Uterus (tissue), 2 donors: ENCODE measurements at regions not wholly inside any gene's neighbourhood (a gene's known extent, or its start where the extent isn't known, plus 50 kb on each side); places are given as distances from the start of the nearest gene placed in this dataset.

Source experiments
- POLR2A ChIP-seq, 2 donors: fragments of 450-650 bp; IDR thresholded peaks; one replicate each; pipeline ENCODE4 v1.6.1; 2016; ENCODE audit warnings: antibody characterized with exemption in 2 of 2, mild to moderate bottlenecking in 1 of 2, moderate library complexity in 1 of 2
- TF ChIP-seq, protein P1 (sequence below), 4 experiments: fragments of 200-600 bp in 2 of 4; fragments of 450-650 bp in 2 of 4; sonication (generic) in 2 of 4; IDR thresholded peaks; one replicate each; pipeline ENCODE4 v1.5.1; 2016 to 2019; ENCODE audit warnings: antibody characterized with exemption in 4 of 4, mild to moderate bottlenecking in 2 of 4, moderate library complexity in 1 of 4

DNA sequence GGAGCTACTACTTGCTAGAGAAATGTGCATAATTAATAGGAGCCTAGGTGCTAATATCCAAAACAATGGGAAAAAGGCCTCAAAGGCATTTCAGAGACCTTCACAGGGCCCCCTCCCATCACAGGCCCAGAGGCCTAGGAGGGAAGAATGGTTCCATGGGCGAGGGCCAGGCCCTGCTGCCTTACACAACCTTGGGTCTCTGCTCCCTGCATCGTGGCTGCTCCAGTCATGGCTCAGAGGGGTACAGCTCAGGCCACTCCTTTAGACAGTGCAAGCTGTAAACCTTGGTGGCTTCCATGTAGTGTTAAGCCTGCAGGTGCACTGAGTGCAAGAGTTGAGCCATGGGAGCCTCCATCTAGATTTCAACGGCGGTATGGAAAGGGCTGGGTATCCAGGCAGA is 429.2 kb downstream of the FIGN start:
- TF ChIP-seq POLR2A (IDR thresholded peaks at IDR 0.05): no peak
- TF ChIP-seq, protein P1, sequence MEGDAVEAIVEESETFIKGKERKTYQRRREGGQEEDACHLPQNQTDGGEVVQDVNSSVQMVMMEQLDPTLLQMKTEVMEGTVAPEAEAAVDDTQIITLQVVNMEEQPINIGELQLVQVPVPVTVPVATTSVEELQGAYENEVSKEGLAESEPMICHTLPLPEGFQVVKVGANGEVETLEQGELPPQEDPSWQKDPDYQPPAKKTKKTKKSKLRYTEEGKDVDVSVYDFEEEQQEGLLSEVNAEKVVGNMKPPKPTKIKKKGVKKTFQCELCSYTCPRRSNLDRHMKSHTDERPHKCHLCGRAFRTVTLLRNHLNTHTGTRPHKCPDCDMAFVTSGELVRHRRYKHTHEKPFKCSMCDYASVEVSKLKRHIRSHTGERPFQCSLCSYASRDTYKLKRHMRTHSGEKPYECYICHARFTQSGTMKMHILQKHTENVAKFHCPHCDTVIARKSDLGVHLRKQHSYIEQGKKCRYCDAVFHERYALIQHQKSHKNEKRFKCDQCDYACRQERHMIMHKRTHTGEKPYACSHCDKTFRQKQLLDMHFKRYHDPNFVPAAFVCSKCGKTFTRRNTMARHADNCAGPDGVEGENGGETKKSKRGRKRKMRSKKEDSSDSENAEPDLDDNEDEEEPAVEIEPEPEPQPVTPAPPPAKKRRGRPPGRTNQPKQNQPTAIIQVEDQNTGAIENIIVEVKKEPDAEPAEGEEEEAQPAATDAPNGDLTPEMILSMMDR (IDR thresholded peaks at IDR 0.05): no peak
